Nephron (organoid): ENCODE measurements at regions not wholly inside any gene's neighbourhood (a gene's known extent, or its start where the extent isn't known, plus 50 kb on each side); places are given as distances from the start of the nearest gene placed in this dataset.
A peak's percentile ranks its signal among the peaks of the same experiment; 100 is the strongest.

ENCODE experiments used
- H3K27ac Mint-ChIP-seq, 3 experiments: 2 replicates each; pipeline ENCODE4 v1.8.0; 2020; ENCODE audit warnings: mixed read lengths in 3 of 3, mild to moderate bottlenecking in 2 of 3, moderate library complexity in 1 of 3
- H3K27me3 Mint-ChIP-seq: 2 replicates; pipeline ENCODE4 v1.8.0; 2021; ENCODE audit warnings: low read depth, mild to moderate bottlenecking, moderate library complexity, mixed read lengths
- H3K36me3 Mint-ChIP-seq: 2 replicates; pipeline ENCODE4 v1.8.0; 2020; ENCODE audit warnings: low read depth, mixed read lengths
- H3K4me1 Mint-ChIP-seq: 2 replicates; pipeline ENCODE4 v1.8.0; 2020; ENCODE audit warnings: mixed read lengths
- H3K4me3 Mint-ChIP-seq, 3 experiments: 2 replicates each; pipeline ENCODE4 v1.8.0; 2020; ENCODE audit warnings: mild to moderate bottlenecking in 3 of 3, mixed read lengths in 3 of 3, moderate library complexity in 2 of 3
- H3K9me3 Mint-ChIP-seq: 2 replicates; pipeline ENCODE4 v1.8.0; 2020; ENCODE audit warnings: mixed read lengths
- TF ChIP-seq, protein P1 (sequence below), 3 experiments: fragments of 200-600 bp; sonication (generic); IDR thresholded peaks; one replicate each; pipeline ENCODE4 v1.5.0; 2021; ENCODE audit warnings: antibody characterized with exemption in 3 of 3; ENCODE audit not compliant: unreplicated experiment in 3 of 3

- Mint-ChIP-seq H3K27ac (no peak overlapping the region), H3K9me3 (no peaks in the 10 kb centered on the region), H3K4me3 (no peak overlapping the region), H3K4me1 (no peaks in the 10 kb centered on the region), H3K27me3 (peaks cover 28% of the 10 kb centered on the region), H3K36me3 (no peaks in the 10 kb centered on the region)
- TF ChIP-seq, protein P1, sequence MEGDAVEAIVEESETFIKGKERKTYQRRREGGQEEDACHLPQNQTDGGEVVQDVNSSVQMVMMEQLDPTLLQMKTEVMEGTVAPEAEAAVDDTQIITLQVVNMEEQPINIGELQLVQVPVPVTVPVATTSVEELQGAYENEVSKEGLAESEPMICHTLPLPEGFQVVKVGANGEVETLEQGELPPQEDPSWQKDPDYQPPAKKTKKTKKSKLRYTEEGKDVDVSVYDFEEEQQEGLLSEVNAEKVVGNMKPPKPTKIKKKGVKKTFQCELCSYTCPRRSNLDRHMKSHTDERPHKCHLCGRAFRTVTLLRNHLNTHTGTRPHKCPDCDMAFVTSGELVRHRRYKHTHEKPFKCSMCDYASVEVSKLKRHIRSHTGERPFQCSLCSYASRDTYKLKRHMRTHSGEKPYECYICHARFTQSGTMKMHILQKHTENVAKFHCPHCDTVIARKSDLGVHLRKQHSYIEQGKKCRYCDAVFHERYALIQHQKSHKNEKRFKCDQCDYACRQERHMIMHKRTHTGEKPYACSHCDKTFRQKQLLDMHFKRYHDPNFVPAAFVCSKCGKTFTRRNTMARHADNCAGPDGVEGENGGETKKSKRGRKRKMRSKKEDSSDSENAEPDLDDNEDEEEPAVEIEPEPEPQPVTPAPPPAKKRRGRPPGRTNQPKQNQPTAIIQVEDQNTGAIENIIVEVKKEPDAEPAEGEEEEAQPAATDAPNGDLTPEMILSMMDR (IDR thresholded peaks at IDR 0.05; ENCODE audit: unreplicated experiment in 3 of 3) = no peak
These were observed 64.6 kb downstream of the FOXB2 start for GRCh38 chr9:77084094-77084493.

- no peak overlapping the region for H3K4me3 Mint-ChIP-seq
- TF ChIP-seq, protein P1 (IDR thresholded peaks at IDR 0.05; ENCODE audit: unreplicated experiment in 3 of 3) = no peak
- peaks cover 28% of the 10 kb centered on the region for H3K27me3 Mint-ChIP-seq
- no peaks in the 10 kb centered on the region for H3K36me3 Mint-ChIP-seq
- H3K9me3 Mint-ChIP-seq = peaks cover 1% of the 10 kb centered on the region
- no peak overlapping the region for H3K27ac Mint-ChIP-seq
- H3K4me1 Mint-ChIP-seq = no peaks in the 10 kb centered on the region
These were observed 66.0 kb downstream of the FOXB2 start for GRCh38 chr9:77085416-77085815.

- H3K27me3 Mint-ChIP-seq = peaks cover 25% of the 10 kb centered on the region
- TF ChIP-seq, protein P1 (IDR thresholded peaks at IDR 0.05; ENCODE audit: unreplicated experiment in 3 of 3) = no peak
- H3K4me1 Mint-ChIP-seq = peaks cover 2% of the 10 kb centered on the region
- H3K27ac Mint-ChIP-seq = no peak overlapping the region
- peaks cover 6% of the 10 kb centered on the region for H3K9me3 Mint-ChIP-seq
- peaks cover 3% of the 10 kb centered on the region for H3K36me3 Mint-ChIP-seq
- H3K4me3 Mint-ChIP-seq = no peak overlapping the region
These were observed 68.1 kb downstream of the FOXB2 start for GRCh38 chr9:77087506-77087905.

- peak overlapping the region; percentile 18 to 57 (median 33) for H3K27ac Mint-ChIP-seq
- peaks cover 4% of the 10 kb centered on the region for H3K27me3 Mint-ChIP-seq
- TF ChIP-seq, protein P1 (IDR thresholded peaks at IDR 0.05; ENCODE audit: unreplicated experiment in 3 of 3) = no peak
These were observed 73.1 kb downstream of the FOXB2 start for GRCh38 chr9:77092536-77092935.

GRCh38 chr9:77094150-77094549, 74.7 kb downstream of the FOXB2 start:
- H3K4me1 Mint-ChIP-seq = peaks cover 17% of the 10 kb centered on the region
- H3K27ac Mint-ChIP-seq = no peak overlapping the region
- TF ChIP-seq, protein P1 (IDR thresholded peaks at IDR 0.05; ENCODE audit: unreplicated experiment in 3 of 3) = no peak
- H3K4me3 Mint-ChIP-seq = no peak overlapping the region
- peaks cover 5% of the 10 kb centered on the region for H3K27me3 Mint-ChIP-seq
- peaks cover 6% of the 10 kb centered on the region for H3K9me3 Mint-ChIP-seq
- peaks cover 3% of the 10 kb centered on the region for H3K36me3 Mint-ChIP-seq

More at GRCh38 chr9:77092536-77092935, 73.1 kb downstream of the FOXB2 start:
- Mint-ChIP-seq H3K36me3 (peaks cover 3% of the 10 kb centered on the region), H3K4me3 (no peak overlapping the region), H3K4me1 (peaks cover 6% of the 10 kb centered on the region), H3K9me3 (peaks cover 6% of the 10 kb centered on the region)

GRCh38 chr9:77097335-77097734, 77.9 kb downstream of the FOXB2 start:
- TF ChIP-seq, protein P1 (IDR thresholded peaks at IDR 0.05; ENCODE audit: unreplicated experiment in 3 of 3) = no peak
- Mint-ChIP-seq H3K27me3 (peaks cover 9% of the 10 kb centered on the region), H3K4me1 (peaks cover 16% of the 10 kb centered on the region), H3K36me3 (peaks cover 4% of the 10 kb centered on the region), H3K27ac (no peak overlapping the region), H3K4me3 (no peak overlapping the region), H3K9me3 (peaks cover 10% of the 10 kb centered on the region)
